K562 (cell line): ENCODE measurements at regions not wholly inside any gene's neighbourhood (a gene's known extent, or its start where the extent isn't known, plus 50 kb on each side); places are given as distances from the start of the nearest gene placed in this dataset.

Source experiments
- CSDE1 ChIP-seq, 2 experiments: fragments of 450-650 bp; IDR thresholded peaks; 2 replicates each; pipeline ENCODE4 v1.6.1; 2016; ENCODE audit warnings: mild to moderate bottlenecking in 1 of 2
- E2F1 ChIP-seq: sonication (generic); formaldehyde crosslinking; IDR thresholded peaks from 2 replicates; pipeline ENCODE4 v1.8.1; 2023; ENCODE audit warnings: mild to moderate bottlenecking, missing genetic modification reagents, moderate library complexity
- KDM5B ChIP-seq: fragments of 200-600 bp; sonication (generic); IDR thresholded peaks from 2 replicates; pipeline ENCODE4 v1.6.1; 2012; ENCODE audit warnings: low read depth, mild to moderate bottlenecking, moderate library complexity, low read length, control low read depth, inconsistent platforms; ENCODE audit not compliant: insufficient replicate concordance
- L3MBTL2 ChIP-seq: fragments of 450-650 bp; IDR thresholded peaks from 2 replicates; pipeline ENCODE4 v1.6.1; 2016; ENCODE audit warnings: mild to moderate bottlenecking, moderate library complexity
- MECOM ChIP-seq: fragments of 250-450 bp; sonication (Bioruptor Pico); IDR thresholded peaks from 2 replicates; pipeline ENCODE4 v1.8.0; 2022; ENCODE audit warnings: inconsistent platforms
- NCOA4 ChIP-seq: fragments of 450-650 bp; IDR thresholded peaks from 2 replicates; pipeline ENCODE4 v1.6.1; 2018; ENCODE audit warnings: mild to moderate bottlenecking; ENCODE audit not compliant: partially characterized antibody
- NR2C2 ChIP-seq, 2 experiments: fragments of 200-800 bp in 1 of 2; sonication (Bioruptor generic) in 1 of 2; sonication (generic) in 1 of 2; formaldehyde crosslinking in 1 of 2; IDR thresholded peaks; 2 replicates each; pipeline versions ENCODE4 v1.6.1 to v1.8.0; 2016 to 2022; ENCODE audit warnings: mild to moderate bottlenecking in 1 of 2, missing compliant biosample characterization in 1 of 2, missing genetic modification characterization in 1 of 2, missing genetic modification reagents in 1 of 2
- SRSF7 ChIP-seq: fragments of 200-400 bp; formaldehyde crosslinking; optimal IDR thresholded peaks from 2 replicates; pipeline ENCODE3; 2017; ENCODE audit warnings: mild to moderate bottlenecking, low read depth, low read length
- TAF7 ChIP-seq: fragments of 450-650 bp; IDR thresholded peaks from 2 replicates; pipeline ENCODE4 v1.6.1; 2016; ENCODE audit warnings: missing genetic modification characterization, missing compliant biosample characterization
- TEAD1 ChIP-seq, 2 experiments: fragments of 450-650 bp in 1 of 2; sonication (generic) in 1 of 2; formaldehyde crosslinking; IDR thresholded peaks; 2 replicates each; pipeline versions ENCODE4 v1.4.0 to v1.8.0; 2020 to 2022; ENCODE audit warnings: mild to moderate bottlenecking in 2 of 2, missing genetic modification reagents in 1 of 2
- THAP7 ChIP-seq: fragments of 250-450 bp; sonication (Bioruptor Pico); IDR thresholded peaks from 2 replicates; pipeline ENCODE4 v1.5.0; 2021
- ZNF174 ChIP-seq: fragments of 250-450 bp; sonication (Bioruptor Pico); IDR thresholded peaks from 2 replicates; pipeline ENCODE4 v1.4.0; 2020; ENCODE audit warnings: mild to moderate bottlenecking
- ZNF512 ChIP-seq: IDR thresholded peaks from 2 replicates; pipeline ENCODE4 v1.6.1; 2016; ENCODE audit warnings: missing genetic modification characterization, missing compliant biosample characterization
- TF ChIP-seq, protein P1 (sequence below), 2 experiments: IDR thresholded peaks; 2 replicates each; pipeline ENCODE4 v1.6.1; 2011; ENCODE audit warnings: borderline replicate concordance in 1 of 2, control low read depth in 1 of 2, low read depth in 1 of 2, low read length in 1 of 2, mild to moderate bottlenecking in 1 of 2, mixed read lengths in 1 of 2, moderate library complexity in 1 of 2; ENCODE audit not compliant: insufficient read depth in 1 of 2, insufficient read length in 1 of 2, poor library complexity in 1 of 2, severe bottlenecking in 1 of 2; ENCODE audit errors: extremely low read depth in 1 of 2
- TF ChIP-seq, protein P2 (sequence below): fragments of 250-450 bp; sonication (Bioruptor Pico); IDR thresholded peaks from 2 replicates; pipeline ENCODE4 v1.4.0; 2020

GRCh38 chr7:106986450-106986977, 58.0 kb upstream of the PRKAR2B start (continued):
- TF ChIP-seq, protein P1, sequence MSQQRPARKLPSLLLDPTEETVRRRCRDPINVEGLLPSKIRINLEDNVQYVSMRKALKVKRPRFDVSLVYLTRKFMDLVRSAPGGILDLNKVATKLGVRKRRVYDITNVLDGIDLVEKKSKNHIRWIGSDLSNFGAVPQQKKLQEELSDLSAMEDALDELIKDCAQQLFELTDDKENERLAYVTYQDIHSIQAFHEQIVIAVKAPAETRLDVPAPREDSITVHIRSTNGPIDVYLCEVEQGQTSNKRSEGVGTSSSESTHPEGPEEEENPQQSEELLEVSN (IDR thresholded peaks at IDR 0.05; ENCODE audit: borderline replicate concordance in 1 of 2, extremely low read depth in 1 of 2, insufficient read depth in 1 of 2, insufficient read length in 1 of 2, low read depth in 1 of 2, low read length in 1 of 2, poor library complexity in 1 of 2, severe bottlenecking in 1 of 2), result no peak
- no peak for TF ChIP-seq NR2C2 (CRISPR knock-in tag; IDR thresholded peaks at IDR 0.05)
- TF ChIP-seq NR2C2 (tag; IDR thresholded peaks at IDR 0.05), result no peak
- no peak for TF ChIP-seq CSDE1 (IDR thresholded peaks at IDR 0.05)
- TF ChIP-seq, protein P2, sequence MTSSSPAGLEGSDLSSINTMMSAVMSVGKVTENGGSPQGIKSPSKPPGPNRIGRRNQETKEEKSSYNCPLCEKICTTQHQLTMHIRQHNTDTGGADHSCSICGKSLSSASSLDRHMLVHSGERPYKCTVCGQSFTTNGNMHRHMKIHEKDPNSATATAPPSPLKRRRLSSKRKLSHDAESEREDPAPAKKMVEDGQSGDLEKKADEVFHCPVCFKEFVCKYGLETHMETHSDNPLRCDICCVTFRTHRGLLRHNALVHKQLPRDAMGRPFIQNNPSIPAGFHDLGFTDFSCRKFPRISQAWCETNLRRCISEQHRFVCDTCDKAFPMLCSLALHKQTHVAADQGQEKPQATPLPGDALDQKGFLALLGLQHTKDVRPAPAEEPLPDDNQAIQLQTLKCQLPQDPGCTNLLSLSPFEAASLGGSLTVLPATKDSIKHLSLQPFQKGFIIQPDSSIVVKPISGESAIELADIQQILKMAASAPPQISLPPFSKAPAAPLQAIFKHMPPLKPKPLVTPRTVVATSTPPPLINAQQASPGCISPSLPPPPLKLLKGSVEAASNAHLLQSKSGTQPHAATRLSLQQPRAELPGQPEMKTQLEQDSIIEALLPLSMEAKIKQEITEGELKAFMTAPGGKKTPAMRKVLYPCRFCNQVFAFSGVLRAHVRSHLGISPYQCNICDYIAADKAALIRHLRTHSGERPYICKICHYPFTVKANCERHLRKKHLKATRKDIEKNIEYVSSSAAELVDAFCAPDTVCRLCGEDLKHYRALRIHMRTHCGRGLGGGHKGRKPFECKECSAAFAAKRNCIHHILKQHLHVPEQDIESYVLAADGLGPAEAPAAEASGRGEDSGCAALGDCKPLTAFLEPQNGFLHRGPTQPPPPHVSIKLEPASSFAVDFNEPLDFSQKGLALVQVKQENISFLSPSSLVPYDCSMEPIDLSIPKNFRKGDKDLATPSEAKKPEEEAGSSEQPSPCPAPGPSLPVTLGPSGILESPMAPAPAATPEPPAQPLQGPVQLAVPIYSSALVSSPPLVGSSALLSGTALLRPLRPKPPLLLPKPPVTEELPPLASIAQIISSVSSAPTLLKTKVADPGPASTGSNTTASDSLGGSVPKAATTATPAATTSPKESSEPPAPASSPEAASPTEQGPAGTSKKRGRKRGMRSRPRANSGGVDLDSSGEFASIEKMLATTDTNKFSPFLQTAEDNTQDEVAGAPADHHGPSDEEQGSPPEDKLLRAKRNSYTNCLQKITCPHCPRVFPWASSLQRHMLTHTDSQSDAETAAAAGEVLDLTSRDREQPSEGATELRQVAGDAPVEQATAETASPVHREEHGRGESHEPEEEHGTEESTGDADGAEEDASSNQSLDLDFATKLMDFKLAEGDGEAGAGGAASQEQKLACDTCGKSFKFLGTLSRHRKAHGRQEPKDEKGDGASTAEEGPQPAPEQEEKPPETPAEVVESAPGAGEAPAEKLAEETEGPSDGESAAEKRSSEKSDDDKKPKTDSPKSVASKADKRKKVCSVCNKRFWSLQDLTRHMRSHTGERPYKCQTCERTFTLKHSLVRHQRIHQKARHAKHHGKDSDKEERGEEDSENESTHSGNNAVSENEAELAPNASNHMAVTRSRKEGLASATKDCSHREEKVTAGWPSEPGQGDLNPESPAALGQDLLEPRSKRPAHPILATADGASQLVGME, result no peak
- TF ChIP-seq SRSF7, result no peak
- no peak for TF ChIP-seq E2F1
- TF ChIP-seq L3MBTL2, result 0 out of 2 replicates have a peak, but pooled peaks have one; percentile 35
- TF ChIP-seq NCOA4, result no peak
- no peak for TF ChIP-seq TAF7 (tag)
- TF ChIP-seq KDM5B, result no peak
- no peak for TF ChIP-seq ZNF174
- TF ChIP-seq MECOM (CRISPR knock-in tag), result no peak; the same call in 1 of the 2 replicates
- no peak for TF ChIP-seq ZNF512 (tag)
- TF ChIP-seq THAP7 (CRISPR knock-in tag), result no peak
- peak; percentile 60 to 90 for TF ChIP-seq TEAD1 (CRISPR knock-in tag; IDR thresholded peaks at IDR 0.05)
